HG03139 (cell line): ENCODE measurements at regions not wholly inside any gene's neighbourhood (a gene's known extent, or its start where the extent isn't known, plus 50 kb on each side); places are given as distances from the start of the nearest gene placed in this dataset.
"Not testable (repeated sequence)": the region's sequence is repeated elsewhere in the genome, so short reads cannot be mapped to it uniquely, and the experiment has no call there.

Experiments
- ATAC-seq: cut with Tn5 transposase; IDR thresholded peaks from one replicate; pipeline ENCODE4 v1.9.1; 2021; ENCODE audit not compliant: unreplicated experiment

DNA sequence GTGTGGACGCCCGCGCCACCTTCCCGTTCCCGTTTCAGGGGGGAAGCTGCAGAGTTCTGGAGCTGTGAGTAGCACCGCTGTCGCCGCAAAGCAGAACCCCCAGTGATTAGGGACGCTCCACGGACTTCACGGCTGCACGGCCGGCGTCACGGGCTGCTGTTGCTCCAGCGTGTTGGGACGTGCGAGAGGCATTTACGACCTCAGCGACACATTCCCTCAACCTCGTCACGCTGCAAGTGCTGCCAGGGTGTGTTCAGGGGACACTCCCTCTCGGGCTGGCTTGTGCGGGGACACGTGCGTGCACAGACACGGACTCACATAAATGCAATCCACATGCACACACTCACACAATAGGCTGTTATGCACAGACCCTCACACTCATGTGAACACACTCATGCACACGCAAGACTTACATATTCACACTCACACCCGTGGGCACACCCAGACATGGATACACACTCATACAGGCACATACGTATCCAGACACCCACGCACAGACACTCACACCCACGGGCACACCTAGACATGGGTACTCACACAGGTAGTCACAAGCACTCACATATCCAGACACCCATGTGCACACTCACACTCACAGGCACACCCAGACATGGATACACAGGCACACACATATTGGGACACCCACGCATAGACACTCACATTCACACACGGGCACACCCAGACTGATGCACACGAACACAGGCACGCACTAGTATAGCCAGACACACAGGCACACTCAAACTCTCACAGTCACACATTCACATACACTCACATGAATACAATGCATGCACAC, 198.0 kb upstream of the ZNF469 start:
- not testable (repeated sequence) for ATAC-seq

DNA sequence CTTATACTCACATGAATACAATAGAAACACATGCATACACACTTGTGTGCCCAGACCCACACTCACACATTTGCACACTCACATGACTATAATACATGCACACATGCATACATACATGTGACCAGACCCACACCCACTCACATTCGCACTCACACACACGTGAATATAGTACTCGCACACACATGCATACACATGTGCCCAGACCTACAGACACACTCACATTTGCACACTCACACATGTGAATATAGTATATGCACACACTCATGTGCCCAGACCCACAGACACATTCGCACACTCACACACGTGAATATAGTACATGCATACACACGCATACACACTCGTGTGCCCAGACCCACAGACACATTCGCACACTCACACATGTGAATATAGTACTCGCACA, 197.4 kb upstream of the ZNF469 start:
- ATAC-seq = not testable (repeated sequence)

DNA sequence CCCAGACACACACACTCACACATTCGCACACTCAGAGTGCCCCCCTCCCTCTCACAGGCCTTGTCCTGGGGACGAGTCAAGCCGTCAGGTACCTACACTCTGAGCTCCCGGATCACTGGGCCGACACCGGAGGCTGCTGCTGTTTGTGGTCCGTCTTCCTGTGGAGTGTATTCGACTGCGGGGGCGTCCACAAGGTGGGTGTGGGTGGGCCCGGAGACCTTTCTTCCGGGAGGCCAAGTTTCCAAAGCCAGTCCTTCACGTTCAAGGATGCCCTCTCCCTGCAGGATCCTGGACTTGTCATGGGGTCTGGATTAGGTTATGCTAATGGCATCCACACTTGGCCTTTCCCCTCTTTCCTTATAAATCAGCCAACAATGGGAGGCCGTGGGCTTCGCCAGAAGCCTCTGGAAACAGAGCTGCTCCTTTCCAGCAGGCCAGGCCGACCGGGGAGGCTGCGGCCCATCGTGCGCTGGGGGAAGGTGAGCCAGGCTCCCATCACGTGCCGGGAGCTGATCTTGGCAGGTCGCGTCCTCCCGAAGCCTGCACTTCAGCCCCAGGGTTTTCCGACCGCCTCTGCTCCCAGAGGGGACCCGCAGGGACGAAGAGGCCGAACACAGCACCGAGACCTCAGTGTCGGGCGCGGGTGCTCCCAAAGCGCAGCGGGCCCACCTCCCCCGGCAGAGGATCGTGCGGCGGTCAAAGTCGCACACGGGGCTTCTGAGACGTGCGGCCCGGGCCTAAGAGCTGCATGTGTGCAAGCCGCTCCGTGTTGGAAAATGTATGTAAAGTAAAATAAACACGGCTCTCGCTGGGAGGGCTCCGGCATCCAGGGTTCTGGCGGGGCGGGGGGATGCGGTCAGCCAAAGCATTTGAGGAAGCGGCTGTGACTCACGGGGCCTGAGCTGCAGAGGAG, 196.5 kb upstream of the ZNF469 start:
- ATAC-seq = not testable (repeated sequence)

DNA sequence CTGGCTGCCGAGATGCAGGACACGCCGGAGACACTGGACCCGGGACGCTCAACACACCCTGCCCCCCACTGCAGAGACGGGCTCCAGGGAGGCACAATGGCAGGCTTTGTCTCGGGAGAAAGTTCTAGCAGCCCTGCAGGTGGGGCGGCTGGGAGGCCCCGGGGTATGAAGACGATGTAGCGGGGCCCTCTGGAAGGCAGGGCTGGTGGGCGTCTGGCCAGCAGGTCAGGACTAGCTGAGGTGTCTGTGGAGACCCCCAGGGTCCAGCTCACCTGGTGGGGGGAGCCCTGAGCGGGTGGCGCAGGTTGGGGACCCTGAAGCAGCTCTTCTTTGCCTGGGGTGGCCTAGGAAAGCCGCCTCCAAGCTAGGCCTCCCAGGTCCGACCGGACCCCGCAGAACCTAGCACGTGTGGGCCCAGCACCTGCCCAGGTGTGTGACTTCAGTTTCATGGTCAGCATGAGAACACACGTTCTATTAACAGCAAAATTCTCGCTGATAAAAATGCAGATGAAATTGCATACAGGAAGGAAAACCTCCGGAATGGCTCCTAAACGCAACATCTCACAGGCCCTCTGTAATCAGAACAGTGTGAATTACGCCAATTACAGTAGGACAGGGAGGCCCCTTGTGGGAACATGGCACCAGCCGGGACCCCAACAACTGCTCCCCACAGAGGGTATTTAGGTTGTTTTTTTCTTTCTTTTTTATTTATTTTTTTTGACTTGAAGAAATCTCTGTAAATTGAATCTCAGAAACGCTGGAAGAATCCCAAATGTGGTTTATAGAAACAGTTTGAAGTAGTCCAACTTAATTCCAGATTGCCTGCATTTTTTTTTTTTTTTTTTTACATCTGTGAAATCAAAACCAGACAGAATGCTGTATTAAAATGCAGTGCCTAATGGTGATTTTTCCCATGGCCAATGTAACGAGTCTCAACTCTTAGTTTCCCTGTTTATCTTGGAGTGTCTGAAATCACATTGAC, 195.6 kb upstream of the ZNF469 start:
- not testable (repeated sequence) for ATAC-seq

DNA sequence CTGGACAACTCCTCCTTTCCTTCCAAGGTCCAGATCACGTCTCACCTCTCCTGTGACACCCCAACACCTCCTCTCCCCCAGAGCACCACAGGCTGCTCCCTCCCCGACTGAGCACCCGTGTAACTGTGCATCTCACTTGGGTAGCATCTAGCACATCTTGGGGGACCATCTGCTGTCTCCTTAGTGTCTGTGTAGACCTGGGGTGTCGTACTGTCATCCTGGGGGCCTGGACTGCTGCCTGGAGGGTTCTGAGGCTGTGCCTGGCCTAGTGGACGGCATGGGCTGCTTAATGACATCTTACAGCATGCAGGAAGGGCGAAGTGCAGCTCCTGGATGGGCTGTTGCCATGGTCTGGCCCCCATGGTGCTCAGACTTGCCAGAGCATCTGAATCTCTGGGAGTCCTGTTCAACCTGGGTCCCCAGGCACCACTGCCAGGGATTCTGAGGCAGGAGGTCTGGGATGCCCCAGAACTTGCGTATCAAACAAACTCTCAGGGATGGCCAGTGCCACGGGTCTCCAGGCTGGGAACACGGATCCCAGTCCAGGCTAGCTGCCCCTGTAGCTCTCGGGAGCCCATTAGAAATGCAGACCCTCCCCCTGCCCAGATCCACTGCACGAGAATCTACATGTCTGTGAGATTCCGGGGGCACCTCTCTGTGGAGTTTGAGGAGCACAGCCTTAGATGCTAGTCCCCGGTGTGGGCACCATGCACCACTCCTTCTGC, 194.4 kb upstream of the ZNF469 start:
- ATAC-seq = not testable (repeated sequence)

DNA sequence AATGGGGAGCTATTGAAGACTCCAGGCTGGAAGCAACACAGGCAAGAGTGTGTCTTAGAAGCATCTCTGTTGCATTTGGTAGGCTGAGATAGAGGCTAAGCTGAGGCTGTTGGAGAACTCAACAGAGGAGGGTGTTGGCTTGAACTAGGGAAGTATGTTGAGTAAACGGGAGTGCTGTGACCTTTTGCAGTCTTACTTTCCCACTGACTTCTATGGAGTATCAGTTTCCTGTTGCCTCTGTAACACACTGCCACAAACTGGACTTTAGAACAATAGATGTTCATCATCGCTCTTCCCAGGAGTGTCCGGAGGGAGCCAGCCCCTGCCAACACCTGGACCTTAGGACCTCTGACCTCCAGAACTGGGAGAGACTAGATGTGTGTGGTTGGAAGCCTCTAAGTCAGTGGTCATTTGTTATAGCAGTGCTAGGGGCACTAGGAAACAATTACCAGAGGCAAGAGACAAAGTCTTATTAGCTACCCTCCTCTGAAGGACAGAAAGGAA, 192.1 kb upstream of the ZNF469 start:
- ATAC-seq = not testable (repeated sequence)

DNA sequence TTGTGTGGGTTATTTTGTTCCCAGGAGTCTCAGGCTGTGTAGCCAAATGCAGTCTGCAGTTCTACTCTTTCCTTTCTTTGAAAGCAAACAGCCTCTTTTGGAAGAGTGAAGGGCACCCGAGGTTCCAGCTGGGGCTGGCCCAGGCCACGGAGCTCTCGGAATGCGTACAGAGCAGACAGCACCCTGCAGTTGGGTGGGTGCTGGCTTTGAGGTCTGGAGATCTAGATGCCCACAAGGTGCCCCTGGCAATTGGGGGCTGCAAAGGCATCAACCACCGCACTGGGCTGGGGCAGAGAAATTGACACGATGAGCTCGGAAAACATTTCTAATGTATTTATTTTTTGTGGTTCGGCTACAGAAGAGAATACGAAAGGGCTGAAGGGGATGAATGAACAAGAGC, 191.6 kb upstream of the ZNF469 start:
- ATAC-seq = not testable (repeated sequence)

DNA sequence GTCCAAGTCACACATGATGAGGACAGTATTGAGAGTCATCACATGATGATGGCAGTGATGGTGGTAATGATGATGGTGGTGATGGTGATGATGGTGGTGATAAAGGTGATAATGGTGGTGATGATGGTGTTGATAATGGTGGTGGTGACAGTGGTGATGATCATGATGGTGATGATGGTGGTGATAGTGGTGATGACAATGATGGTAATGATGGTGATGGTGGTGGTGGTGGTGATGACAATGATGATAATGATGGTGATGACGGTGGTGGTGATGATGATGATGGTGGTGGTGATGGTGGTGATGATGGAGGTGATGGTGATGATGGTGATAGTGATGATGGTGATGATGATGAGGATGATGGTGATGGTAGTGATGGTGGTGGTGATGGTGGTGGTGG, 190.2 kb upstream of the ZNF469 start:
- no peak for ATAC-seq

DNA sequence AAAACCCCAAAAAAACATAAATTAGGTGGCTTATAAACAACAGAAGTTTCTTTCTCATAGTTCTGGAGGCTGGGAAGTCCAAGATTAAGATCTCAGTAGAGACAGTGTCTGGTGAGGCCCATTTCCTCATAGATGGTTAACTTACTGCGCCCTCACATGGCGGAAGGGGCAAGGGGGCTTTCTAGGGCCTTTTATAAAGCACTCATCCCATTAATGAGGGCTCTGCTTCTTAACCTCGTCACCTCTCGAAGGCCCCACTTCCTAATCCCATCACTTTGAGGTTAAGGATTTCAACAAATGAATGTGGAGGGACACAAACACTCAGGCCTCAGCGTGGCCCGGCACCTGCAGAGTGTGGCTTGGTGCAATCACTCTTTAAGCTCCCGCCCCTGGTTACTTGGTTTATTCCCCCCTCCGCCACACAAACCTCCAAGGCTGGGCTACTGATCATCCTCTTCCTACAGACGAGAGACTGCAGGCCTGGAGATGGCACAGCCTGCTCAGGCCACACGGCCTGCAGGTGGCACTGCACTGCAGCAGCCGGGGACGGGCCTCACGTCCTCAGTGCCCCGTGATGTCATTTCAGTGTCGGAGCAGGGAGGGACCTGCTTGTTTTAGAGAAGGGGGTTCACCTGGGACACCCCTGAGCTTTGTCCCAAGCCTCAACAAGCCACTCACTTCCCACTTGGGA, 188.9 kb upstream of the ZNF469 start:
- ATAC-seq = not testable (repeated sequence)

DNA sequence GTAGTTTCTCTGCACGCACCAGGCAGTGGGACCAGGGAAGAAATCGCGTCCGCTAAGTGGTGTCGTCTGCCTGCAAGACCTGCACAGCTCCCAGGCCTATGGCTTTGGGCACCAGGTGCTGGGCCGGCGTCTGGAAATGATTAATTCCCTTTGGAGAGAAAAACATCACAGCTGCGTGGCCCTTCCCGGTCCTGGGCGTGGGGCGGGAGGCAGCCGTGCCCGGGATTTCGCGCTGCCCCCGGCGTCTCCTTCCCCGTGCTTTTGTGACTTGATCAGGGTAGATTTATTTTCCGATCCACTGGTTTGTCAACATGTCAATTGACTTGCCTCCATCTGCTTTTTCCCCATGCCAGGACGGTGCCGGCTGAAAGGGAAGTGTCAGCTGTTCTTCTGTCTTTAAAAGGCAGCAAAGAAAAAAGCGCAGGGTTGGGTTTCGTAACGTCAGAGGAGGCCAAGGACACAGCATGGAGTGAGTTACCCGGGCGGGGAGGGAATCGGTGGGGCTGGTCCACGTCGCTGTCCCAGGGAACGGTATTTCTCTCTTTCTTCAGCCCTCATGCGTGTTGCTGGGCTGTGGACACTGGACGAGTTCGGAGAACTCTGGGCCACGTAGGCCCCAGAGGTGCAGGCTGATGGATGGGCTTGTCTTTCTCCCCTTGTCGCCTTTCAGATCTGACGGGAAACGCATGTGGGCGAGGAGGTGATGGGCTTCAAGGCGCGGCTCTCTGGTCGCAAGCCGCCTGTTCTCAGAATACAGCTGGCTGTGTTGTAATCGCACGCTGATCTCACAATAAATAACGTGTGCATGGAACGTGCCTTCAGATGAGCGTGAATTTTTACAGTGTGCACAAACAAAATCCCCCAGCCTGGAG, 188.1 kb upstream of the ZNF469 start:
- ATAC-seq = no peak

DNA sequence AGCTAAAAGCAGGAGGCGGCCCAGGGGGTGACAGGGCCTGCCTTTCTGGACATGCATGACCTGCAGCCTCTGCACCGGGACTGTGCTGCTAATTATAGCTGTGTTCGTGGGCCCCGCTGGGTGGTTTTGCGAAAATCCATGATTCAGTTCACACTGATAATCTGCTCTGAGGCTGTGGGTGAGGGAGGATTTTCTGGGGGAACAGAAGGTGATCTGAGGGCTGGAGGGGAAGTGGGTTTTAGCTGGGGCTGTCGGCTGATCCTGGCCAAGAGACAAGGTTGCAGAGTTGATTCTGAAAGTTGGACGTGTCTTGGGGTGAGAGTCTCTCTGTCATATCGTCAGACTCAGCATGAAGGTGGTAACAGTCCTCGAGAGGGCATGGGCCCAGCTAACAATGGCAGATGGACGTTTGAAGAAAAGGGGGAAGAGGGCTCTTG, 187.5 kb upstream of the ZNF469 start:
- no peak for ATAC-seq

DNA sequence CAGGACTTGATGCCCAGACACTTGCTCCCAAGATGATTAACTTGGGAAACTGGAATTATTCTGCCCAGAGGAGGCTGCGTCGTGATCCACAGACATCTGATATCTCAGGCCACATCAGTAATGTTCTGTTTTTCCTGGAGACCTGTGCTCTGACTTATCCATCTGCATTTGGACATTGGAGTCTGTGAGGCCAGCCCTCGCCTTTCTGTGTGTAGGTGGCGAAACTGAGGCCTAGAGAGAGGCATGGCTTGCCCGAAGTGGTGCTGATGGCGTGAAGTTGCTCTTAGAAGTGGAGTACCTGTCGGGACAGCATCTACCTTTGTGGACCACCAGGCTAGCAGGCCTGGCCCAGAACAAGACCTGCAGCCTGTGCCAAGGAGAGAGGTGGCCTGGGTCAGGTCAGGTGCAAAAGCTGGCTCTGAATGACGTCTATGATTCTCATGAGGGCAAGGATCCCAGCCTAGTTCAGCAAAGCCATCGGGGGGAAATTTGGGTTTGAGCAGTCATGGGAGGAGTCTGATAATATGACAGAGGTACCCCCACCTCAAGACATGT, 186.8 kb upstream of the ZNF469 start:
- no peak for ATAC-seq

DNA sequence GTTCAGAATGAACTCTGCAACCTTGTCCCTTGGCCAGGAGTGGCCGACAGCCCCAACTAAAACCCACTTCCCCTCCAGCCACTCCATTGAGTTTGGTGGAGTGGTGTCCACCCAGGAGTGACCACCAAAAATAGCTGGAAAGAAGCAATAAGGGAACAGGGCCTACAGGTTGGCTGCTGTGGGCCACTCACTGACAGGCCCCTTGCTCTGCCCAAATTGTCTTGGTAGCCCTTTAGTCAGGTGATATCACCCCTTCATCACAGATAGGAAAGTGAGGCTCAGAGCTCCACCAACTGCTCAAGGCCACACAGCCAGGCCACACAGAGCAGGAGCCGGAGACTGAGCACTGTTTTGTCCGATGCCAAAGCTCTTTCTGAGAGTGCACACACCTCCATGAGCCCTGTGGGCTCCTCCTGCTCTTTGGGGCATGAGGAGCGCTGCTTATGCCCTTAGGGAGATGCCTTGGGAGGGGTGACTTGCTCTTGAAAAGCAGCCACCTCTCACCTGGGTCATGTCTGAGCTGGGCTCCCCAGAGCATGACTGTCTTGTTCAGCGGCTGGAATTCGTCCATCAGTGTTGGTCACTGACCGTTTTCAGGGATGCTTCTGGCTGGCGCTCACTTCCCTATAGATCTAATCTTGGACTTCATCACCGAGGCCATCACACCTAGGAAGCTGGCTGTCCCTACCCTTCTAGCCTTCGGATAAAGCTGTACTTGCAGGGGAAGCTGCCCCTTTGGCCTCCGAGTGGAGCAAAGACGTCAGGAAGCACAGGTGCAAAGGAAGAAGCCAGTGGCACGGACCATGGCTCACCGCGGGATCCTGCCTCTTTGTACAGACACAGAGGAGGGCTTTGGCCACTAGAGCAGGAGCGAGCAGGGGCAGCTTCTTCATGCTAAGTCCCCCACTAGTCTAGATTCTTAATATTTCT, 186.0 kb upstream of the ZNF469 start:
- no peak for ATAC-seq

DNA sequence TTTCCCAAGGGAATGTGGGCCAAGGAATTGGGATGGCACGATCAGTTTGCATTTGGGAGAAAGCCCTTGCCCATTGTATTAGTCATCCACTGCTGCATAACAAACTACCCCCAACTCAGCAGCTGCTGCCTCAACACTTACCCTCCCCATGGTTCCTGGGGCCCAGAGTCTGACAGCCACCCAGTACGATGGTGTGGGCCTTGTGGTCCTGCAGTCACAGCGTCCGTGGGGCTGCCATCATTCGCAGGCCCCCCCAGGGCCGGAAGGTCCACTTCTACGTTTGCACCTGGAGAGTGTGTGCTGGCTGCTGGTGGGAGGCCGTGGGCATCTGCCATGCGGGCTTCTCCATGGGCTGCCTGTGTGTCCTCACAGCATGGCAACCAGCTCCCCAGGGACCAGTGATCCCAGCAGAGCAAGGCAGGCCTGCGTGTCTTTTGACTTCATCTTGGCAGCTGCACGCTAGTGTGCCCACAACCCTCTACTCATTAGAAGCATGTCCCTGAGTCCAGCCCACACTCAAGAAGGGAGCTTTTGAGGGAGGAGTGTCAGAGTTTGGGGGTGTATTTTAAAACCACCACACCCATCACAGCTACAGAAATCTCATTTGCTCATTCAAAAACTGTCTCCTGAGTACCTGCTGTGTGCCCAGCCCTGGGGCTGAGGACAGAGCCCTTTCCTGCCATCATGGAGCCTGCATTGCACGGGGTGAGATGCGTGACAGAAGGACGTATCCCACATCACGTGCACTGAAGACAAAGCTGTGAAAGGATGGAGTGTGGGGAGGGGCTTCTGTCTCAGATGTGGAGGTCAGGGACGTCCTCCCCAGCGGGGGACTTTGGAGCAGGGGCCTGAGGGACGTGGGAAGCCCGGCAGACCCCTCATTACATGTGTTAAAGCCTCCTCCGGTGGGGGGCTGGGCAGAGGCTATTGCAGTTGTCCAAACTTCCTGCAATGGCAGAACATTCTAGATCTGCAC, 185.0 kb upstream of the ZNF469 start:
- ATAC-seq = no peak

DNA sequence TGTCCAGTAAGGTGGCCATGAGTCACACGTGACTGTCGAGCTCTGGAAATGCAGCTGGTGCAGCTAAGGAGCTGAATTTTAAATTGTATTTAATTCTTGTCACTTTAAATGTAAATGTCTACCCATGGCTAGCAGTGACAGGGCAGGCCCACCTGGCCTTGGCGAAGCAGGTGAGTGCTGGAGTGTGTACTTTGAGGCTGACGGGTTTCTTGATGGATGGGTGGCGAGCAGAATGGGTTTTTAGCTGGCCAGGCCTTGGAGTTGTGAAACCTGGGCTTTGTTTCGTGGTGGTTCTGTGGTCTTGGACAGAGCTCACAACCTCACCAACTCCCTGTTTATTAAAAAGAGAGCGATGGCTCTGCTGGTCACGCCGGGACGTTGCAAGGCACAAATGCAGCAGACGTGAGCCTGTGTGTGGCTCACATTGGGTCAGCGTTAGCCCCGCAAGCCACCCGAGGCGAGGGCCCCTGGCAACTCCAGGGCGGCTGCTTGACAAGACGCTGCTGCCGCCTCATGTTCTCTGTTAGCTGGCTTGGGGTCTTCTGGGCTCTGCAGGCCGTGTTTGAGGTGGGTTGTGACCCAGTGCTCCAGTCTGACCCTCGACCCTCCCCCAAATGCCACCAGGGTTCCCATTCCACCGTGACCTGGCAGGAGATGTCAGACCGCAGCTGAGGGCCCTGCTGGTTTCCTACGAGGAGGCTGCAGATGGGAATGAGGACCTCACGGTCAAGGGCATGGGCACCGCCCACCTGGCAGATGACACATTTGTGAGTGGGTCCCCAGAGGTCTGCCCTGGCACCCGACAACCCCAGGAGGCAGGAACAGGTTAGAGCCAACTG, 184.1 kb upstream of the ZNF469 start:
- ATAC-seq = not testable (repeated sequence)
